Endothelial cell of umbilical vein (primary cell): ENCODE measurements at regions not wholly inside any gene's neighbourhood (a gene's known extent, or its start where the extent isn't known, plus 50 kb on each side); places are given as distances from the start of the nearest gene placed in this dataset.

Experiments
- BruUV-seq: library from RNA; stranded (reverse); fragments of 400-500 nt; replicated peaks from 2 replicates; lab custom pipeline; 2021; lab: Mats Ljungman, UMichigan
- CTCF ChIA-PET: fragments of 300-600, 350-600 bp; sonication (Branson Sonifier 250); formaldehyde crosslinking; loops from one replicate; lab custom pipeline; 2021; ENCODE audit warnings: antibody characterized with exemption, inconsistent platforms; lab: Charles Lee
- POLR2A ChIA-PET: fragments of 300-600, 350-600 bp; sonication (Branson Sonifier 250); formaldehyde crosslinking; loops from one replicate; lab custom pipeline; 2021; ENCODE audit warnings: antibody characterized with exemption, inconsistent platforms; lab: Charles Lee
- DNase-seq: peaks from one replicate; pipeline ENCODE4 v3.0.0-alpha.2; 2011; ENCODE audit warnings: low read depth, low spot score
- FAIRE-seq: peaks from 2 replicates; lab custom pipeline; 2011; peaks lifted over from hg19 to GRCh38; lab: Jason Lieb, UNC
- H2AFZ ChIP-seq: 2 replicates; pipeline ENCODE4 v1.6.0; 2012; ENCODE audit warnings: low read depth, low read length, control low read depth, inconsistent platforms
- H3K27ac ChIP-seq: 2 replicates; pipeline ENCODE4 v1.5.1; 2011; ENCODE audit warnings: low read depth, mild to moderate bottlenecking, control low read depth, low read length, moderate library complexity; ENCODE audit not compliant: insufficient read depth
- H3K27me3 ChIP-seq, 2 experiments: 2 replicates each; pipeline versions ENCODE4 v1.6.0 to v1.6.1; 2011; ENCODE audit warnings: low read length in 2 of 2, mixed read lengths in 1 of 2; ENCODE audit not compliant: control insufficient read depth in 2 of 2, insufficient read depth in 2 of 2
- H3K36me3 ChIP-seq, 2 experiments: 2 replicates in 1 of 2; 3 replicates in 1 of 2; pipeline ENCODE4 v1.5.1; 2011; ENCODE audit warnings: low read length in 2 of 2, mild to moderate bottlenecking in 1 of 2, moderate library complexity in 1 of 2; ENCODE audit not compliant: control insufficient read depth in 2 of 2, insufficient read depth in 2 of 2; ENCODE audit errors: extremely low read depth in 1 of 2
- H3K4me1 ChIP-seq: 3 replicates; pipeline ENCODE4 v1.5.1; 2011; ENCODE audit warnings: mild to moderate bottlenecking, low read length; ENCODE audit not compliant: control insufficient read depth, insufficient read depth; ENCODE audit errors: extremely low read depth
- H3K4me2 ChIP-seq: 2 replicates; pipeline ENCODE4 v1.6.1; 2011; ENCODE audit warnings: low read length, control low read depth, mixed read lengths; ENCODE audit not compliant: insufficient read depth
- H3K4me3 ChIP-seq, 3 experiments: fragments of 200-600 bp in 1 of 3; sonication (generic), shearing (Covaris generic) in 1 of 3; replicated peaks in 1 of 3; 2 replicates each; pipeline ENCODE4 v1.5.1; 2011 to 2016; ENCODE audit warnings: control low read depth in 3 of 3, low read length in 3 of 3, mild to moderate bottlenecking in 2 of 3, inconsistent platforms in 1 of 3, low read depth in 1 of 3, moderate library complexity in 1 of 3; ENCODE audit not compliant: insufficient read depth in 1 of 3
- H3K79me2 ChIP-seq: 2 replicates; pipeline ENCODE4 v1.6.0; 2012; ENCODE audit warnings: low read length, inconsistent platforms; ENCODE audit not compliant: control insufficient read depth, insufficient read depth
- H3K9ac ChIP-seq: replicated peaks from 2 replicates; pipeline ENCODE3; 2011; ENCODE audit warnings: low read length, control low read depth; ENCODE audit not compliant: insufficient read depth; ENCODE audit errors: extremely low read depth
- H3K9me1 ChIP-seq: replicated peaks from 3 replicates; pipeline ENCODE4 v1.6.0; 2011; ENCODE audit warnings: mild to moderate bottlenecking, low read length; ENCODE audit not compliant: control insufficient read depth, insufficient read depth; ENCODE audit errors: extremely low read depth
- H3K9me3 ChIP-seq: replicated peaks from 2 replicates; pipeline ENCODE4 v1.5.1; 2012; ENCODE audit warnings: low read length, inconsistent platforms; ENCODE audit not compliant: control insufficient read depth, insufficient read depth
- H4K20me1 ChIP-seq: replicated peaks from 2 replicates; pipeline ENCODE3; 2011; ENCODE audit warnings: mild to moderate bottlenecking, low read length; ENCODE audit not compliant: control insufficient read depth, insufficient read depth; ENCODE audit errors: extremely low read depth
- MAX ChIP-seq: IDR thresholded peaks from 2 replicates; pipeline ENCODE4 v1.6.1; 2011; ENCODE audit not compliant: insufficient read depth, insufficient read length
- MYC ChIP-seq: IDR thresholded peaks from one replicate; pipeline ENCODE4 v1.6.1; 2011; ENCODE audit warnings: mild to moderate bottlenecking, low read depth, low read length
- POLR2AphosphoS5 ChIP-seq: IDR thresholded peaks from 2 replicates; pipeline ENCODE4 v1.6.1; 2012; ENCODE audit warnings: low read depth, mild to moderate bottlenecking, control low read depth, low read length, moderate library complexity; ENCODE audit not compliant: insufficient read depth
- dilution Hi-C: fragments of 300-500 bp; cut with MboI; formaldehyde crosslinking; loops from one replicate; pipeline ENCODE4 v1.15.0; 2019; ENCODE audit warnings: low sequenced_read_pairs; ENCODE audit not compliant: extremely low pct_ligation_motif_present
- intact Hi-C: fragments of 100-400 bp; cut with micrococcal nuclease; formaldehyde crosslinking; loops from one replicate; pipeline ENCODE4 v1.10.0; 2022

GRCh38 chr6:118755941-118756646, 104.7 kb upstream of the CEP85L start:
- Histone ChIP-seq H3K4me2 (no peak overlapping the region), H4K20me1 (no peaks in the 10 kb centered on the region), H3K9me1 (no peaks in the 10 kb centered on the region), H3K4me3 (no peak overlapping the region), H3K27me3 (peaks cover 3 to 14% of the 10 kb centered on the region in 2 experiments), H3K9me3 (no peaks in the 10 kb centered on the region), H3K36me3 (no peaks in the 10 kb centered on the region), H2AFZ (no peak overlapping the region), H3K79me2 (no peaks in the 10 kb centered on the region), H3K4me1 (no peaks in the 10 kb centered on the region), H3K9ac (no peak overlapping the region), H3K27ac (no peak overlapping the region)
- intact Hi-C loops: no loop called here
- ChIA-PET POLR2A (no interaction called here), CTCF (no interaction called here)
- no TSS peak for BruUV-seq
- dilution Hi-C loops: no loop called here
- DNase-seq (no peak), FAIRE-seq (no peak)
- TF ChIP-seq MAX: no peak
- no peak for TF ChIP-seq MYC

GRCh38 chr6:118752803-118753202, 101.4 kb upstream of the CEP85L start:
- H3K4me2 ChIP-seq: no peak overlapping the region
- no peaks in the 10 kb centered on the region for H3K79me2 ChIP-seq
- intact Hi-C loops: no loop called here
- no peaks in the 10 kb centered on the region for H3K9me1 ChIP-seq
- dilution Hi-C loops: no loop called here
- CTCF ChIA-PET: no interaction called here
- no peak overlapping the region for H3K9ac ChIP-seq
- H3K4me3 ChIP-seq: no peak overlapping the region
- H3K36me3 ChIP-seq: no peaks in the 10 kb centered on the region
- H3K27me3 ChIP-seq: peaks cover 0 to 5% of the 10 kb centered on the region in 2 experiments
- H3K27ac ChIP-seq: no peak overlapping the region
- no peaks in the 10 kb centered on the region for H3K4me1 ChIP-seq
- H4K20me1 ChIP-seq: no peaks in the 10 kb centered on the region
- no peak for TF ChIP-seq POLR2AphosphoS5
- POLR2A ChIA-PET: no interaction called here
- FAIRE-seq (no peak), DNase-seq (no peak)
- H3K9me3 ChIP-seq: no peaks in the 10 kb centered on the region
- H2AFZ ChIP-seq: no peak overlapping the region
- BruUV-seq: no TSS peak
